Adrenal gland (tissue), 5 donors: ENCODE measurements at regions not wholly inside any gene's neighbourhood (a gene's known extent, or its start where the extent isn't known, plus 50 kb on each side); places are given as distances from the start of the nearest gene placed in this dataset.

Experiments
- CTCF ChIP-seq, 6 experiments: fragments of 450-650 bp in 4 of 6; fragments of 200-600 bp in 2 of 6; sonication (generic) in 1 of 6; IDR thresholded peaks; 1 replicate in 5 of 6; 2 replicates in 1 of 6; pipeline versions ENCODE4 v1.5.1 to v1.8.0; 2016 to 2021; ENCODE audit warnings: antibody characterized with exemption in 6 of 6, mild to moderate bottlenecking in 2 of 6, moderate library complexity in 1 of 6
- POLR2A ChIP-seq, 2 donors: fragments of 450-650 bp; IDR thresholded peaks; one replicate each; pipeline ENCODE4 v1.6.1; 2017; ENCODE audit warnings: antibody characterized with exemption in 2 of 2, mild to moderate bottlenecking in 2 of 2, moderate library complexity in 1 of 2
- donor health status: DM: no; HTN: no; CAD: no.

GRCh38 chr2:64363848-64364247 lies 90.1 kb upstream of the LGALSL start:
- TF ChIP-seq POLR2A (IDR thresholded peaks at IDR 0.05): no peak
- TF ChIP-seq CTCF (IDR thresholded peaks at IDR 0.05): no peak
